ENCODE measurements at regions not wholly inside any gene's neighbourhood (a gene's known extent, or its start where the extent isn't known, plus 50 kb on each side); places are given as distances from the start of the nearest gene placed in this dataset.
"Not testable (repeated sequence)": the region's sequence is repeated elsewhere in the genome, so short reads cannot be mapped to it uniquely, and the experiment has no call there.

- in situ Hi-C loops (cut with HindIII; ENCODE audit: low sequenced_read_pairs) = no loop called here
Observed at GRCh38 chr2:190742431-190742830, 93.5 kb downstream of the NAB1 start.

- in situ Hi-C loops (cut with HindIII; ENCODE audit: low sequenced_read_pairs) = no loop called here
Observed at GRCh38 chr2:190744041-190744440, 95.2 kb downstream of the NAB1 start.

GRCh38 chr2:190746971-190747761 is 98.3 kb downstream of the NAB1 start:
- in situ Hi-C loops (cut with HindIII; ENCODE audit: low sequenced_read_pairs) = loop anchor here (5.0 kb wide), 2 partner anchors 45 to 100 kb away; partner anchors contain the start of gene NAB1

GRCh38 chr2:190748966-190749365 is 100.1 kb downstream of the NAB1 start:
- in situ Hi-C loops (cut with HindIII; ENCODE audit: low sequenced_read_pairs) = loop anchor here (5.0 kb wide), 2 partner anchors 43 to 102 kb away; partner anchors contain the start of gene NAB1

GRCh38 chr2:190755772-190756415 is 107.0 kb downstream of the NAB1 start:
- in situ Hi-C loops (cut with HindIII; ENCODE audit: low sequenced_read_pairs) = no loop called here

- in situ Hi-C loops (cut with HindIII; ENCODE audit: low sequenced_read_pairs) = no loop called here
Observed at GRCh38 chr2:190759749-190760213, 110.9 kb downstream of the NAB1 start.

GRCh38 chr2:190760353-190761150 is 111.7 kb downstream of the NAB1 start:
- in situ Hi-C loops (cut with HindIII; ENCODE audit: low sequenced_read_pairs) = not testable (repeated sequence)

GRCh38 chr2:190761216-190761615 is 112.3 kb downstream of the NAB1 start:
- in situ Hi-C loops (cut with HindIII; ENCODE audit: low sequenced_read_pairs) = not testable (repeated sequence)

- in situ Hi-C loops (cut with HindIII; ENCODE audit: low sequenced_read_pairs) = no loop called here
Observed at GRCh38 chr2:190762566-190762965, 113.7 kb downstream of the NAB1 start.

- in situ Hi-C loops (cut with HindIII; ENCODE audit: low sequenced_read_pairs) = no loop called here
Observed at GRCh38 chr2:190763100-190763499, 114.2 kb downstream of the NAB1 start.

- in situ Hi-C loops (cut with HindIII; ENCODE audit: low sequenced_read_pairs) = no loop called here
Observed at GRCh38 chr2:190763901-190764514, 115.1 kb downstream of the NAB1 start.

- in situ Hi-C loops (cut with HindIII; ENCODE audit: low sequenced_read_pairs) = no loop called here
Observed at GRCh38 chr2:190765386-190766173, 115.0 kb upstream of the GLS start.

- in situ Hi-C loops (cut with HindIII; ENCODE audit: low sequenced_read_pairs) = no loop called here
Observed at GRCh38 chr2:190766174-190766572, 114.4 kb upstream of the GLS start.

- in situ Hi-C loops (cut with HindIII; ENCODE audit: low sequenced_read_pairs) = no loop called here
Observed at GRCh38 chr2:190766595-190766994, 114.0 kb upstream of the GLS start.

- in situ Hi-C loops (cut with HindIII; ENCODE audit: low sequenced_read_pairs) = no loop called here
Observed at GRCh38 chr2:190767821-190768220, 112.8 kb upstream of the GLS start.

- in situ Hi-C loops (cut with HindIII; ENCODE audit: low sequenced_read_pairs) = no loop called here
Observed at GRCh38 chr2:190769258-190769657, 111.4 kb upstream of the GLS start.

- in situ Hi-C loops (cut with HindIII; ENCODE audit: low sequenced_read_pairs) = no loop called here
Observed at GRCh38 chr2:190771726-190772125, 108.9 kb upstream of the GLS start.

GRCh38 chr2:190780594-190780993 is 100.0 kb upstream of the GLS start:
- in situ Hi-C loops (cut with HindIII; ENCODE audit: low sequenced_read_pairs) = loop anchor here (5.0 to 25.0 kb wide), 2 partner anchors 87 to 693 kb away; no protein-coding TSS in a partner anchor

GRCh38 chr2:190781604-190782198 is 98.9 kb upstream of the GLS start:
- in situ Hi-C loops (cut with HindIII; ENCODE audit: low sequenced_read_pairs) = loop anchor here (5.0 to 25.0 kb wide), 2 partner anchors 86 to 694 kb away; no protein-coding TSS in a partner anchor

Data from endothelial cell of hepatic sinusoid (primary cell).